GM21737 (cell line): ENCODE measurements at regions not wholly inside any gene's neighbourhood (a gene's known extent, or its start where the extent isn't known, plus 50 kb on each side); places are given as distances from the start of the nearest gene placed in this dataset.
"Not testable (repeated sequence)": the region's sequence is repeated elsewhere in the genome, so short reads cannot be mapped to it uniquely, and the experiment has no call there.

Experiments
- ATAC-seq: cut with Tn5 transposase; IDR thresholded peaks from one replicate; pipeline ENCODE4 v1.9.1; 2021; ENCODE audit warnings: mild to moderate bottlenecking, moderate library complexity; ENCODE audit not compliant: unreplicated experiment

DNA sequence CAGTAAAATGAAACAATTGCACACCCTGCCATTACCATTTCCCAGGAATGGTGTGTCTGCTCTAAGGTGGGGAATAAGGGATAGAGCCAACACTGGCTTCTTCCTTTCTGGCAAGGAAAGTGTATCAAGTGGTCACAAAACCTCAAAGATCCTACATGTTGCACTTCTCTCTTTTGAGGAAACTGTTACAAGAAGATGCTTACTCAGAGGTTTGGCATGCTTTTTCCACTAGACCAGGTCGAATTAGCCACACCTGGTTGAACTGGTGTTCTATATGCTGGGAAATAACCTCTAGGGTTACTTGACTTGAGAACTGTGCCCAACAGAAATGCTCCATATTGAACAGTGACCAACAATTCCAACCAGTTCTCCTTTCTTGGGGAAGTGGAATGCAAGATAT is 102.9 kb downstream of the LRRN1 start:
- ATAC-seq: no peak

DNA sequence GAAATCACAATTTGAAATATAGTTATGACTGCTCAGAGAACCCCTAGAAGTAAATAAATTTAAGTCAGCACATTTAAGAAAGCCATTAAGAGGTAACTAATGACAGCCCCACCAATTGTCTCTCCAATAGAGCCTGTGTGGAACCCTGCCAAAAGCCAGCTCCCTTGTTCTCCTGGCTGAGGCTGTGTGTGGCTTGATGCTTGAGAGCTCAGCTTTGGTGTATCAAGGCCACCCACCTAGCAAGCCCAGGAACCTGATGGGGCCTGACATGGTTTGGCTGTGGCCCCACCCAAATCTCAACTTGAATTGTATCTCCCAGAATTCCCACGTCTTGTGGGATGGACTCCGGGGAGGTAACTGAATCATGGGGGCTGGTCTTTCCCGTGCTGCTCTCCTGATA is 106.9 kb downstream of the LRRN1 start:
- no peak for ATAC-seq

DNA sequence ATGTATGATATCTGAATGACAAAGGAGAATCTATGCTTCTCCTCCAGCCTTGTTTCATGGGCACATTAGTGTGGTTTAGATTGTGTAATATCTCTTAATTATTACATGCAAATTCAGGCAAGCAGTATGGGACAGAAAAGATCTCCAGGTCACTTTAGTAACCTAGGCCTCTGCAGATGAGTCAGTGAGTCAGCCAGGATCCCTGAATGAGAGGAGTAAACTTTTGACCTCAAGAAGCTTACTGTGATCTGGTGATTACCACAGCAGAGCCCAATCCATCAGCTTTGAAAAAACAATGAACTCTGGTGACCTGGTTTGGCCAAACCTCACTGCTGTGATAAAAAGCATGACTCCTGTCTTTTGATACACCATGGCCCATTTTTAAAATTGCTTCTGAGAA is 107.8 kb downstream of the LRRN1 start:
- no peak for ATAC-seq

DNA sequence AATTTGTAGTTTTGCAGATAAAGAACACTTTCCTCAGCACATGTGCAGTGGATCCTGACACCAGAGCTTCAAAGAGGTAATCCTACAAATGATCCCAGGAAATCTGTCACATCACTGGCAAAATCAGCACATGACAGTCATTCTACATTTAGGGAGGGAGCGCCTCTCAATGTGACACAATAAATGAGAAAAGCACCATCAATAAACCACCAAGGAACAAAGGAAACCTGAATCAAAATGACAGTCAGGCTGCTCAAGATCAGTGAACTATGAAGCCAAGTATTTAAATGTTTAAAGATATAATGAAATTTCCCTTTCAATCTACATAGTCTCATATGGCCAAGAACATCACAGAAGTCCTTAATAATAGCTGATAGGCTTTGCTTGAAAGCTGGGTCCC is 119.5 kb downstream of the LRRN1 start:
- no peak for ATAC-seq

DNA sequence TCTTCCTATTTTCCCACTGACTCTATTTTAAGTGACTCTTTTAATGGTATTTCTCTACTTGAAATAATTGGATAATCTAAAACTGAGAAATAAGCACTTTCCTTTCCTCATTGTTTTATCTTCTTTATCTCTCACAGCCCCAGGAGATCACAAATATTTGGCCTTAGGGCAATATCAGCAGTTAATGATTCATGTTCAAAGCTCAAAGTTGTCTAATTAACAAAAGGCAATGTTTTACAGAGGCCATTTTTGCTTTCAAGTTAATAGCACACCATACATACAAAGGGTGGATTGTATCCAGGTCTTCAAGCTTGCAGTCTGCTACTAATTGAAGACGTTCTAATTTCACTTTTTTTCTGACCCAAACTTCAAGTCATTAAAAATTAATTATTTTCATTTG is 120.1 kb downstream of the LRRN1 start:
- no peak for ATAC-seq

DNA sequence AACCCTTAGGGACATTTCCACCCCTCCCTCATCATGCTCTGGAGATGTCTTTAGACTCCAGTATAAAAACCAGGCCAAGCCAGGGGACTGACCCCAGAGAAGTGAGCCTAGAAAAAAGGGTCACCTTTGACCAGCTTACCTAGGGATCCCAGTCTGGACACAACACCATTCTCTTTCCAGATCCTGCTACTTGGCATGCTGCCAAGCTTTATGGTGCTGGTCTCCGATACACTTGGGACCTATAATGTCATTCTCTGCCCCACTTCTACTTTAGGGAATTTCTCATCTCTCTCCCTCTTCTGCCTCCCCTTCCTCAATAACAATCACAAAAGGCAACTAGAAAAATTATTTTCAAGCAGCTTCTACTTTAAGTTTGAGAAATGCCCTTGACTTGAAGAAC is 124.4 kb downstream of the LRRN1 start:
- ATAC-seq: no peak

DNA sequence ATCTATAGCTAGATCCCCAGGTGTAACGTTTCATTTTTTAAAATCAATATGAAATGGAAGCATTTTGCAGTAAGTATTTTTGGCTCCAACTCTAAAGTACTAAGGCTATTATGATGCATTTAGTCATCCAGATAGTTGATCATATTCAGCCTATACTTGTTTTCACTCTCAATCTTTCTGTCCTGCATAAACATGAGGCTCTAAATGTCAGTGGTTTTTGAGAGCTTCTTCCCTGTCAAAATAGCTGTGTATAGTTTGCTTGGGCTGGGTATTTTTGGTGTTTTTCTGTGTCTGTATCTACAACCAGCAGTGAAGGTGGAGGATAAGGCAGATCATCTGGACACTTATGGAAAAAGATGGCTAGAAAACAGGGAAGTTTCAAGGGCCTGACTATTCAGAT is 128.0 kb downstream of the LRRN1 start:
- no peak for ATAC-seq

DNA sequence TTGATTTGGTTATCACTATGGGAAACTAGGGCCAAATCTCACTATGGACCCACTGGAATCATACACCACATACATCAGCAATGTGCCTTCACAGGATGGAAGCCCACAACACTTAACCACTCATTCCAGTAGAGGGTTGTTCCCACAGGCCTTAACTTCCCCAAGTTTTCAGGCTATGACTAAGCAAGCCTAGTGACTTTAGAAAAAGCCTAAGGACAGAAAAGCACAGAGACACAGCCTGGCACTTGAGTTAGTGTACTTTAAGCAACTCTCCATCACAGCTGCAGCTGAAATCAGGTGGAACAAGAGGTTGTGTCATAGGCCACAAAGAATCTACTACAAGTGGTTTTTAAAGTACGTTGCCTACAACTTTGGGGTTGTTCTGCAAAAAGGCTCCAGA is 128.7 kb downstream of the LRRN1 start:
- ATAC-seq: no peak

DNA sequence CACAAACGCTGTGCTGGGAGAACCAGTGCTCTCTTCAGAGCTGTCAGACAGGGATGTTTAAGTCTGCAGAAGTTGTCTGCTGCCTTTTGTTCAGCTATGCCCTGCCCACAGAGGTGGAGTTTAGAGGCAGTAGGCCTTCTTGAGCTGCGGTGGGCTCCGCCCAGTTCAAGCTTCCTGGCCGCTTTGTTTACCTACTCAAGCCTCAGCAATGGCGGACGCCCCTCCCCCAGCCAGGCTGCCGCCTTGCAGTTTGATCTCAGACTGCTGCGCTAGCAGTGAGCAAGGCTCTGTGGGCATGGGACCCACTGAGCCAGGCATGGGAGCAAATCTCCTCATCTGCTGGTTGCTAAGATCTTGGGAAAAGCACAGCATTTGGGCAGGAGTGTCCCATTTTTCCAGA is 142.1 kb downstream of the LRRN1 start:
- ATAC-seq: not testable (repeated sequence)

DNA sequence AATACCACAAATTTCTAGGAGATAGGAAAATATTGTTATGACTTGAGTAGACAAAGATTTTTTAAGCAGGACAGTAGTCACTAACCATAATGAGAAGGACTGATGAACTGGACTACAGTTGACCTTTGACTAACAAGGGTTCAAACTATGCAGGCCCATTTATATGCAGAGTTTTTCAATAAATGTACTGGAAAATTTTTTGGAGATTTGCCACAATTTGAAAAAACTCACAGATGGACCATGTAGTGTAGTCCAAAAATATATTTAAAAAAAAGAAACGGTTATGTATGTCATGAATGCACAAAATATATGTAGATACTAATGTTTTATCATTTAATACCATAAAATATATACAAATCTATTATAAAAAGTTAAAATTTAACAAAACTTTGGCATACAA is 151.8 kb downstream of the LRRN1 start:
- ATAC-seq: no peak

DNA sequence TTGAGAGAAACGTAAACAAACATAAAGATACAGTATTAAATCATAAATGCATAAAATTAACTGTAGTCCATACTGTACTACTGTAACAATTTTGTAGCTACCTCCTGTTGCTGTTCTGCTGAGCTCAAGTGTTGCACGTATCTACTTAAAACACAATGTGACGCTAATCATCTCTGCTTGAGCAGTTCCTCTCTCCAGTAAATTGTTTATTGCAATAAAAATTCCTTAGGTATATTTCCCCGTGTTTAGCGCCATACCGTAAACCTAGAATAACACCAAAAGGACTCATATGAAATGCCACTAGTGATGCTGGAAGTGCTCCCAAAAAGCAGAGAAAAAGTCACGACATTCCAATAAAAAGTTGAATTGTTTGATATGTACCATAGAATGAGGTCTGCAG is 152.3 kb downstream of the LRRN1 start:
- ATAC-seq: no peak

DNA sequence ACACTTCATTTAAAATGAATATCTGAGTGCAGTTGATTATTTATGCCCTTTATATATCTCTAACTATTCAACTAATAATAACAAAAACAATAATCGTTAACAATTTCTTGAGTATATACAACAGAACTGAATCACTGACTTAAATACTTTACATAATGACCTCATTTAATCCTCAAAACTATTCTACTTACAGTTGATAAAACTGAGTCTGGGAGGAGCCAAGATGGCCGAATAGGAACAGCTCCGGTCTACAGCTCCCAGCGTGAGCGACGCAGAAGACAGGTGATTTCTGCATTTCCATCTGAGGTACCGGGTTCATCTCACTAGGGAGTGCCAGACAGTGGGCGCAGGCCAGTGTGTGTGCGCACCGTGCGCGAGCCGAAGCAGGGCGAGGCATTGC is 163.6 kb downstream of the LRRN1 start:
- not testable (repeated sequence) for ATAC-seq

DNA sequence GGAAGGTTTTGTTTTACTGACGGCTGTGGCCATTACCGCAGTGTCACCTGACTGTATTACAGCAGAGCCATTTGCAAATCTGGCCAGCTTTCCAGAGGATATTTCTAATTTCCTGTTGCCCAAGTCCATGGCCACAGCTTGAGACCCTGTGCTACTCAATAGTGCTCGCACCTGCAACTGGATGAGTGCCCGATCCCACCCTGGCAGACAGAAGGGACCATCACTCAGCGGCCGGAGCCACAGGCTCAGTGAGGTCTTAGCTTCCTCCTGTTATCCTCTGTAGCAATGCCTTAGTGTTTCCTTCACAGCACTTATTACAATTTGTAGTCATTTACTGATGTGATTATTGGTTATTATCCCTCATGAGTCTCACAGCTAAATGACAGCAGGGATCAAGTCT is 184.8 kb downstream of the LRRN1 start:
- ATAC-seq: no peak

DNA sequence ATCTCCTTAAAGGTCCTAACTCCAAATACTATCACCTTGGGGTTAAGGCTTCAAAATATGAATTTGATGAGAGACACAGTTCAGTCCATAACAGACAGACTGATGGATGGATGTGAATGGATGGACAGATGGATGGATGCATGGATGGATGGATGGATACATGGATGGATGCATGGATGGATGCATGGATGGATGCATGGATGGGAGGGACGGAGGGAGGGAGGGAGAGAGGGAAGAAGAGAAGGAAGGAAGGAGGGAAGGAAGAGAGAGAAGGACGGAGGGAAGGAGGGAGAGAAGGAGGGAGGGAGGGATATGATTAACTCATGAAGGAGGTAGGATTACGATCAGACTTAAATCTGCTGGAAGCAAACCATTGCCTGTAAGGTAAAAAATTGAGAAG is 192.4 kb downstream of the LRRN1 start:
- no peak for ATAC-seq

DNA sequence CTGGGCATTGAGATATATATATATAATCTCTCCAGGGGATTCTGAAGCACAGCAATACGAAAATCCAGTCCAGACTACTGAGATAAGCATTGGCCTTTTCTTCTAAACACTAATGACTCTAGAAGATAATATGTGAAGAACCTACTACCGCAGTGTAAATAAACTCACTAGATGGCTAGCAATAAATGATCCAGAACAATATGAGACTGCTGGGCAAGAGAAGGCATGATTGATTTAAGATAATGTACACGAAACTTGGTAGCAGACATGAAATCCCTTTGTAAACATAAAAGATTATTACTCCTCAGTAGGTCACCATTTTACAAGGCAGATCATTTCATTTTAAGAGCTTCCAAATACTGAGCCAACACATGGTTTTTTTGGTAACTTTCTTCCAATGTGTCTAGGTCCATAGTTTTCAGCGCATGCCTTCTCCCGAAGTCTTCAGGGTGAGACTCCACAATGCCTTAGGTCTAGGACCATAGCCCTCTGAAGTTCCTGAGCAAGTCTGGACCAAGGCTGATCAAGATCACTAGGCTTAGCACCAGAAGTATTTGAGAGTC is 193.2 kb downstream of the LRRN1 start:
- ATAC-seq: no peak

DNA sequence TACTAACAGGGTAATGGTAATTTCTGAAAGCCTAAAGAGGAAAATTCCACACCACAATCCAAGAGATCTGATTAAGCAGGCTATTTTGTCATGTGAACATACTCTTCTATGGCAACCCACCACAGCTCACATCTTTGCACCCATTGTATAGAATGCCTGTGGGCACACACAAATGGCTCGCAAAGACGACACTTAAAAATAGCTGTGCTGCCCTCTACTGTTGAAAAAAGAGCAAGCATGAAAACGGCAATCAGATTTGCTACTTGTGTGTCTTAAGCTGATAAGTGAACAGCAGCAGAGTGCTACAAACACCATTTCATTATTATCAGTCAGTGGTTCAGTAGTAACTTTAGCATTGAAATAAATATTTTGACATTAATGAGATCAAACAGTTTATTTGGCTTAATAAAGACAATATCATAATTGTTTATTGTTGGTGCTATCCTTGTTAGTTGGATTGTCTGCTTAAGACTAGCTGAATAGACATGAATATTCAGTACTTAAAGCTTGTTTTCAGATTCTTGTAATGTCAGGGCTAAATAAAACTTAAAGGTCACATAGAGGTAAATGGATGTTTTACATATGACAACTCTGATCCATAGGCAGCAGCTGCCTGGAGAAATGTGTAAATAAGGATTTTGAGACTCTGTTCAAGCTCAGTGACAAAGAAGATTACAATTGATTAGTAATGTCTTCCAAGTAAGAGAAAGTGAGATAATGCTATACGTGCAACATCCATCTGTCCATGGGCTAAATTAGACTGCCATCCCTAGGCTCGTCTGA is 199.1 kb downstream of the LRRN1 start:
- ATAC-seq: no peak

DNA sequence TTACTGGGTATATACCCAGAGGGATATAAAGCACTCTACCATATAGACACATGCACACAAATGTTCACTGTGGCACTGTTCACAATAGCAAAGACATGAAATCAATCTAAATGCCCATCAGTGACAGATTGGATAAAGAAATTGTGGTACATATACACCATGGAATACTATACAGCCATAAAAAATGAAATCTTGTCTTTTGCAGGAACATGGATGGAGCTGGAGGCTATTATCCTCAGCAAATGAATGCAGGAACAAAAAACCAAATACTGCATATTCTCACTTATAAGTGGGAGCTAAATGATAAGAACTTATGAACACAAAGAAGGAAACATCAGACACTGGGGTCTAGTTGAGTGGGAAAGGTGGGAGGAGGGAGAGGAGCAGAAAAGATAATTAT is 200.1 kb downstream of the LRRN1 start:
- not testable (repeated sequence) for ATAC-seq

DNA sequence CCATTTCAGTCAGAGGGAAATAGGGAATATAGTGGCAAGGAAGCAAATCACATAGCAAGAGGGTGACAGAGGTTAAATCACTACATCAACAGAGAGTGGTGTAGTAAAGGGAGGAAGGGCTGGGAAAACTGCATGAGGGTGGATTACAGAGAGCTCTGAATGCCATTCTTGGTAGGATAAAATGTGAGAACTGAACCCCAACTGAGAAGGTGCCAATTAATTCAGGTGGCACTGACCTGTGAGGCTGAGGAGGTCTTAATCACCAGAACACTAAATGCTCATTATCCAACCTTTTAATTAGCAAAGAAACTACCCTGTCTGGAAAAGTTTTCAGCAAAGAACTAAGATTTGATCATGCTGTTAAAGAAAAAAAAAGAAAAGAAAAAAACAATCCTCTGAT is 202.7 kb downstream of the LRRN1 start:
- ATAC-seq: no peak

DNA sequence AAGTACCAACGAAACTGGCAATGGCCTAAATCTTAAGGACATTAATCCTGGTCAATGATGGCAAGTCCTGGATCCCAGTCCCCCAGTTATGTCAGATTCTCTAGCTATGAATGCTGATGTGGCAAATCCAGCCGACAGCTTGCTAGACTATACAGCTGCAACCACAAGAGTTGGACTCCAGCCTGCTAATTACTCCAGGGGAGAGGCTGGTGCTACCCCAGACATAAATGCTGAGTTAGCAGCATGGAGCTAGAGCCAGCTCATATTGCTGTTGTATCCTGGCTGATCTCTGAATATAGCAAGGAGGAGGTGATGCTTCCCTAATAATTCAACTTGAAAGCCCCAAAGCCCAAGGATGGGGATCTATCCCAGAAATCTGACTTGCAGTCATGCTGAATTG is 207.1 kb downstream of the LRRN1 start:
- no peak for ATAC-seq

DNA sequence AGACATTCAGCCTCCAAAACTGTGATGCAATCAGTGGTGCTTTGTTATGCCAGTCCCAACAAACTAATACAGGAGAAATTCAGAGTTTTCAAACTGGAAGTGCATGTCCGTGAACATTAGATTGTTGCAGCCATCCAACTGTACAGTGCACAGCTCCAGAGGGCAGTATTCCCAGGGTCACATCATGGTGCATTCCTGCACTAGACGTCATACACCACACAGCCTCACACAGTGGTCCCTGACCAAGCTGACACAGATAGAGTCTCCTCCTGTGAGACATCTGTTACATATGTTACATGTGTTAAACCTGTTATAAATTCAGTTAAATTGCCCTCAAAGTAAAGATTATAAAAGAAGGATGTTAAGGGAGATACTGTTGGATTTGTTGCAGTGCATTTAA is 209.0 kb downstream of the LRRN1 start:
- ATAC-seq: no peak

DNA sequence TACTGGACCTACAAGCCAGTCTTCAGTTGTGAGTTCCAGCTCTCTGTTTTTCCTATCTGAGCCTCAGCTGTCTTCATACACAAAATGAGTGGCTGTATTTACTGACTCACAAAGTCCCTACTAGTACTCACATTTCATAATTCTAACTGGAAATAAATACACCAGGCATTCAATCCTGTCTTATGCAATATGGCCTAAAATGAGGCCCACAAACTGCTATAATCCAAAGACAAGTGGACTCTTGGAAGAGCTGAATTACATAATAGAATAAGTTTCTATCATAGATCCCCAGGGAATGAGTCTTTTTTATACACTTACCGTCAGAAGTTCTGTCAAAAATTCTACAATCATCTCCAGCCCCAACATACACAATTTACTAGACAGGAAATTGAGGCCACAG is 211.9 kb downstream of the LRRN1 start:
- ATAC-seq: no peak

DNA sequence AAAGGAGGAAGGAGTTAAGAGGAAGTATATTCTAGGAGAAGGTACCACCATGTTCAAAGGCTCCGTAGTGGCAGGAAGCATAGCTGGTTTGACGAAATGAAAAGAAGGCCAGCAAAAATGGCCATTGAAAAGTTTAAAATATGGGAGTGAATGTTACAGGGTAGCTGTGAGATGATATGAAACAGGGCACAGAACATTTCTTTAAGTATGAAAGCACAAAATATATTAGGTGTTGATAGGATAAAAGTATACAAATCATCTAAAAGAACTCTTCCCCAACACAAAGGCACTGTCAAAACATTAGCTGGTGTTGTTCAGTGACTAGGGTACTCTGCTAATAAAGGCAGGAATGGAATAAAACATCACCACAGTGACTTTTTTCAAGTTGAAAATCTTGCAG is 216.2 kb downstream of the LRRN1 start:
- ATAC-seq: no peak

DNA sequence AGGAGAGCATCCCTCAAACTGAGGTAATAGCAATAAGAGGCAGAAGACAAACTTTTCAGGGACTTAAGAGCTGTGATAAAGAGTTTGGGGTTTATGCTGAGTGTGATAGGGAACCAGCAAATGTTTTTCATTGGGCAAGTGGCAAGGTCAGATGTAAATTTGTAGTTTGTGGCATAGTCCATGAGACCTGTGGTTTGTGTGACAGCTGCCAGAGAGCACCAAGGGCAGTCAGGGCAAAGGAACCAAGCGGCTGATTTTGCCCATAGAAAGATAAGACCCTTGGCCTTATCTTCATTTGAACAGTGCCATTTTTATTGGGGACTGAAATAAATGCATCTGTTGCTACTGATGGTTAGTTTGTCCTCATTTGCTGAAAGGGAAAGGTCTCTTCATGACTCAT is 220.3 kb downstream of the LRRN1 start:
- ATAC-seq: no peak
